ENCODE measurements at regions not wholly inside any gene's neighbourhood (a gene's known extent, or its start where the extent isn't known, plus 50 kb on each side); places are given as distances from the start of the nearest gene placed in this dataset.

DNA sequence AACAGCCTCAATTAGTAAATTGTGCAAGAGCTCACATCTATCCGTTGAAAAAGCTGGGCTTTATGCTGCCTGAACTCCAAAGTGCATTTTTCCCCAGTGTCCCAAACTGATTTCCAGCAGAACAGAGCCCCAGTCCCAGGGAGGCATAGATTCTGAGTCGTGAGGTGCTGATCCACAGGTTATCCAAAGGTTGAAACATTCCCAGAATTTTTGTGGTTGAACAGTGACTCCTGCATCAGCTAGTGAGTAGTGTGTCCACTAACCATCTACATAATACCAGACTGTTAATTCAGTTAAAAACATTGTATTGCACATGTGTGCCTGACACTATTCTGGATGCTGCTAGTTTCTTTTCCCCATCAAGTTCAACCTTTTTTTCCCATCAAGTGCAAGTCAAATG lies 761.5 kb downstream of the GATA3 start:
- Histone ChIP-seq H3K27me3 (peaks cover 15% of the 10 kb centered on the region), H3K4me1 (ENCODE audit: low read depth) (no peaks in the 10 kb centered on the region), H3K4me3 (no peak overlapping the region), H3K9me3 (ENCODE audit: low read depth) (no peaks in the 10 kb centered on the region), H3K27ac (no peak overlapping the region), H3K36me3 (no peaks in the 10 kb centered on the region)
- TF ChIP-seq, protein P1, sequence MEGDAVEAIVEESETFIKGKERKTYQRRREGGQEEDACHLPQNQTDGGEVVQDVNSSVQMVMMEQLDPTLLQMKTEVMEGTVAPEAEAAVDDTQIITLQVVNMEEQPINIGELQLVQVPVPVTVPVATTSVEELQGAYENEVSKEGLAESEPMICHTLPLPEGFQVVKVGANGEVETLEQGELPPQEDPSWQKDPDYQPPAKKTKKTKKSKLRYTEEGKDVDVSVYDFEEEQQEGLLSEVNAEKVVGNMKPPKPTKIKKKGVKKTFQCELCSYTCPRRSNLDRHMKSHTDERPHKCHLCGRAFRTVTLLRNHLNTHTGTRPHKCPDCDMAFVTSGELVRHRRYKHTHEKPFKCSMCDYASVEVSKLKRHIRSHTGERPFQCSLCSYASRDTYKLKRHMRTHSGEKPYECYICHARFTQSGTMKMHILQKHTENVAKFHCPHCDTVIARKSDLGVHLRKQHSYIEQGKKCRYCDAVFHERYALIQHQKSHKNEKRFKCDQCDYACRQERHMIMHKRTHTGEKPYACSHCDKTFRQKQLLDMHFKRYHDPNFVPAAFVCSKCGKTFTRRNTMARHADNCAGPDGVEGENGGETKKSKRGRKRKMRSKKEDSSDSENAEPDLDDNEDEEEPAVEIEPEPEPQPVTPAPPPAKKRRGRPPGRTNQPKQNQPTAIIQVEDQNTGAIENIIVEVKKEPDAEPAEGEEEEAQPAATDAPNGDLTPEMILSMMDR (IDR thresholded peaks at IDR 0.05; ENCODE audit: low read depth, low read length) = no peak
- no peak for DNase-seq (ENCODE audit: low read depth in 1 of 2, low spot score in 1 of 2)

DNA sequence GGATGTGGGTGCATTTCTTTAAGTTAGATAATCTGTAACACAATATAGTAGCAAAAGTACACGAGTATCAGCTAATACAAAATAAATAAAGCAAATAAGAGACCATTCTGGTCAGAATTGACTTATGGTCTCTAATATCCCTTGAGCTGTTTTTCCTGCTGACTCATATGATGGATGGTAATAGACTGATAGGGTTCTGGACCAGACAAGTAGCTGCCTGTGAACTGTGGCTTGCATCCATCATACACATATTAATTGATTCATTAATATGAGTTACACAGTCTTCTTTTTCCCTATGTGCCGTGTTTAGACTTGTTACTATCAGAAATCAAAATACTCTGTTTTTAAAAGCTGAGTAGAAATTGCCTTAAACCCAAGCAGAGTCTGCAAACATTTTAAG lies 762.8 kb downstream of the GATA3 start:
- no peak for DNase-seq (ENCODE audit: low read depth in 1 of 2, low spot score in 1 of 2)
- H3K4me3 ChIP-seq = no peak overlapping the region
- H3K9me3 ChIP-seq (ENCODE audit: low read depth) = no peaks in the 10 kb centered on the region
- H3K4me1 ChIP-seq (ENCODE audit: low read depth) = no peaks in the 10 kb centered on the region
- TF ChIP-seq, protein P1 (IDR thresholded peaks at IDR 0.05; ENCODE audit: low read depth, low read length) = no peak
- H3K36me3 ChIP-seq = no peaks in the 10 kb centered on the region
- H3K27ac ChIP-seq = no peak overlapping the region
- peaks cover 15% of the 10 kb centered on the region for H3K27me3 ChIP-seq

DNA sequence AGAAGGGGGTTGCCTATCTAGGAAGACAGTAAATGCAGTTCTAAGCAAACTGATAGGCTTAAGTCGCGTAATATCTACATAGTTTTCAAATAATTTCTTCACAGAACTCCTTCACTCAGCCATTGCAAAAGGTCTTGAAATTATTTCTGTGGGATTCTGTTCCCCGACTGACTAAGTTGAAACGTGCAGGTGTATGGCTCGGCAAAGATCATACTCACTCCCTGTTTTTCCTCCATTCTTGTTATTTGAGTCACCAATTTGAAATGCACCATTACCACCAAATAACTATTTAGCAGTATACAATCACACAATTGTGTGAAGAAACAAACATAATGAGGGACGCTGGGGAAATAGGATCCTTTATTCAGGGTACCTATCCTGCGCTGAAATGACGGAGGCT lies 771.1 kb downstream of the GATA3 start:
- H3K27me3 ChIP-seq = peaks cover 11% of the 10 kb centered on the region
- TF ChIP-seq, protein P1 (IDR thresholded peaks at IDR 0.05; ENCODE audit: low read depth, low read length) = no peak
- no peak overlapping the region for H3K4me3 ChIP-seq
- H3K36me3 ChIP-seq = no peaks in the 10 kb centered on the region
- no peak for DNase-seq (ENCODE audit: low read depth in 1 of 2, low spot score in 1 of 2)
- no peaks in the 10 kb centered on the region for H3K9me3 ChIP-seq (ENCODE audit: low read depth)
- no peak overlapping the region for H3K27ac ChIP-seq
- no peaks in the 10 kb centered on the region for H3K4me1 ChIP-seq (ENCODE audit: low read depth)

DNA sequence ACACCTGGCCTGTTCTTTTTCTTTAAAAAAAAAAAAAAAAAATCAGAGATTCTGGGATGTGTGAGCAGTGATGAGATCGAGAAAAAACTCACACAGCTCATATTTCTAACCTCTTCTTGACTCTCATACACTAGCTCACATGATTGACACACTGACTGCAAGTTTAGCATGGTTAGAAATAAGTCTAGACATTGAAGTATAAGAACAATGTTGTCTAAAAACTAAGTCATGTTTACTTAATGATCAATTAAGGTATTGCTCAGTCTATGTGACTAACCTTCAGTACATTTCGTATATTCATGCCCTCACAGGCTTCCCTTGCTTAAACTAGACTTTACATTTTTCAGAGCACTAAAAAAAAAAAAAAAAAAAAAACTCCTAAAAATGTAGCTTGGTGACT lies 775.1 kb downstream of the GATA3 start:
- no peak overlapping the region for H3K4me3 ChIP-seq
- no peak for DNase-seq (ENCODE audit: low read depth in 1 of 2, low spot score in 1 of 2)
- peaks cover 12% of the 10 kb centered on the region for H3K27me3 ChIP-seq
- no peaks in the 10 kb centered on the region for H3K4me1 ChIP-seq (ENCODE audit: low read depth)
- no peak overlapping the region for H3K27ac ChIP-seq
- no peaks in the 10 kb centered on the region for H3K36me3 ChIP-seq
- H3K9me3 ChIP-seq (ENCODE audit: low read depth) = no peaks in the 10 kb centered on the region
- TF ChIP-seq, protein P1 (IDR thresholded peaks at IDR 0.05; ENCODE audit: low read depth, low read length) = no peak

DNA sequence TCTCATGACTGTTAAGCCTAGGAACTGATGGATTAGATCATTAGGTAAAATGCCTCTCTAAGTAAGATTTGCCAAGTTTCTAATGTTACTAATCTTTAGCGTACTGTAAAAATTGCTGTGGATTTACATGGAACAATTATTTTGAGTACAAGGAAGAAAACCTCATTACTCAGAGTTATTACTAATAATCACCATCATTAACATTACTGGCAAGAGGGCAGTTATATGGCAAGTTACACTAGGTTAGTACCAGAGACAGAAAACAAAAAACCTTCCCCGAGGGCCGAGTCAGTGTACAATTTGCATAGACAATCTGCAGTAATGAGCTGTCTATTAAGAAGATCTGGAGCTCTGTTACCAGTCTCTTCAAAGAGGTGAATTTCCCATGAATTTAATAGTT lies 775.6 kb downstream of the GATA3 start:
- H3K9me3 ChIP-seq (ENCODE audit: low read depth) = no peaks in the 10 kb centered on the region
- TF ChIP-seq, protein P1 (IDR thresholded peaks at IDR 0.05; ENCODE audit: low read depth, low read length) = no peak
- H3K27ac ChIP-seq = no peak overlapping the region
- no peaks in the 10 kb centered on the region for H3K36me3 ChIP-seq
- peaks cover 10% of the 10 kb centered on the region for H3K27me3 ChIP-seq
- DNase-seq (ENCODE audit: low read depth in 1 of 2, low spot score in 1 of 2) = no peak
- H3K4me3 ChIP-seq = no peak overlapping the region
- no peaks in the 10 kb centered on the region for H3K4me1 ChIP-seq (ENCODE audit: low read depth)

DNA sequence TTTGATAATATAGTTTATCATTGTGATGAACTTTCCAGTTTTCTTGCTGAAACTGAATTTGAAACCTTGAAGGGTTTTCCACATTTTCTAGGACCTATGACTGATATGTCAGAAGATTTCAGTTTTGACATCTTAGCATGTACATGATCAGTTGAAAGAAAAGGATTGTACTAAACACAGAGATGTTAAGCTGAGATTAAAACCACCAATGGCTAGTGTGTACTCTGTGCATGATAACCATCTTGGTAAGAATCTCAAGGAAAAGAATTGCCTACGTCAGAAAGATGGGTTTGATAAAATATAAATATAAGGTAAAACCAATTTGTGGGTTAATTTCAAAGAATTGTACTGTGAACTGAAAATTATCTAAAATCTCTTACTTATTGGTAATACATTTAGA lies 776.4 kb downstream of the GATA3 start:
- DNase-seq (ENCODE audit: low read depth in 1 of 2, low spot score in 1 of 2) = no peak
- TF ChIP-seq, protein P1 (IDR thresholded peaks at IDR 0.05; ENCODE audit: low read depth, low read length) = no peak
- no peak overlapping the region for H3K4me3 ChIP-seq
- peaks cover 10% of the 10 kb centered on the region for H3K27me3 ChIP-seq
- no peaks in the 10 kb centered on the region for H3K36me3 ChIP-seq
- H3K27ac ChIP-seq = no peak overlapping the region
- no peaks in the 10 kb centered on the region for H3K4me1 ChIP-seq (ENCODE audit: low read depth)
- no peaks in the 10 kb centered on the region for H3K9me3 ChIP-seq (ENCODE audit: low read depth)
